ENCODE measurements at regions not wholly inside any gene's neighbourhood (a gene's known extent, or its start where the extent isn't known, plus 50 kb on each side); places are given as distances from the start of the nearest gene placed in this dataset.

DNA sequence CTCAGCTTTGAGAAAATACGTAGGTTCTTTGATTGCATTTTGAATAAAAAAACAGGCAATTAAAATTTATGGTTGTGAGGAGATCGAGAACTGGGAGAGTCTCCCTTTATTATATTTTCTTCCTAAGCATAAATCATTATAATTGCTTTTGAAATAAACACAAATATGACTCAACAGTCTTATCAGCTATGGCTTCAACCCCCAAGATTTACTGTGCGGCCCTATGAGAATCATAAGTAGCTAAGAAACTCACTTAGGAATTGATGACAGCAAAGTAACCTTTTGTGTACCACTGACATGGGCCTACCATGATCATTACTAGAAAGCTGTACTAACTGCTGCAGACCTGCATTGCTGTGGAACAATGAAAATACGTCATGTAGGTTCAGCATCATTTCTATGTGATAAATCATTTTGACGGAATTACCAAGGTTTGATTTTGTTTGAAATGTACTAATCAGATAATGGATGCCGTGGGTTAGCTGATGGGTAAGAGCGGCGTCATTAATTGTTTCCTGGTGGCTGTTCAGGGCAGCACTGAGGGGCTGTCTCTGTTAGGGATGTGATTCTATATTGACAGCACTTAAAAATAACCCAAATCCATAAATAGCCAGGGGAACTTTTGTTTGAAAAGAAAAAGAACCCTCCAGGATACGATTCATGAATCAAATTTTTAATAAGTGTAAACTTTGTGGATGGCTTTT is 51.5 kb upstream of the GPRIN3 start:
- ATAC-seq (no peak), DNase-seq (ENCODE audit: extremely low read depth in 1 of 4, low spot score in 3 of 4) (no peak), FAIRE-seq (no peak)
- Histone ChIP-seq H3K9me3 (replicated peaks; ENCODE audit: control insufficient read depth, insufficient read depth, low read depth, low read length) (no peaks in the 10 kb centered on the region), H3K36me3 (ENCODE audit: control insufficient read depth, insufficient read depth, low read length) (no peaks in the 10 kb centered on the region), H3K4me3 (no peak overlapping the region), H3K79me2 (ENCODE audit: control insufficient read depth, insufficient read depth, low read length) (no peaks in the 10 kb centered on the region), H3K27me3 (ENCODE audit: control insufficient read depth in 2 of 2, insufficient read depth in 2 of 2, low read length in 2 of 2) (no peaks in the 10 kb centered on the region), H3K9ac (ENCODE audit: insufficient read depth in 1 of 2, low read depth in 2 of 2, low read length in 2 of 2) (no peak overlapping the region), H4K20me1 (replicated peaks; ENCODE audit: control insufficient read depth, insufficient read depth, low read length) (no peaks in the 10 kb centered on the region), H3K4me2 (ENCODE audit: insufficient read depth, low read length) (no peak overlapping the region), H3K27ac (ENCODE audit: extremely low read depth, low read depth, low read length) (no peak overlapping the region), H2AFZ (ENCODE audit: low read depth, low read length) (no peak overlapping the region), H3K9me1 (ENCODE audit: control insufficient read depth, insufficient read depth, low read length) (no peaks in the 10 kb centered on the region), H3K4me1 (replicated peaks in 1 of 2; ENCODE audit: control insufficient read depth in 2 of 2, insufficient read depth in 2 of 2, low read length in 2 of 2) (no peaks in the 10 kb centered on the region)
- ChIA-PET POLR2A (interaction anchor here (1.1 kb wide), 1 partner anchor 8 kb away, joined by 3 read pairs; no protein-coding TSS in a partner anchor), CTCF (ENCODE audit: low intra/inter-chr PET ratio) (no interaction called here)
- no TSS peak for BruUV-seq (replicated peaks)
- in situ Hi-C loops (cut with MboI), result no loop called here
- intact Hi-C loops (cut with micrococcal nuclease), result no loop called here
- TF ChIP-seq, protein P1, sequence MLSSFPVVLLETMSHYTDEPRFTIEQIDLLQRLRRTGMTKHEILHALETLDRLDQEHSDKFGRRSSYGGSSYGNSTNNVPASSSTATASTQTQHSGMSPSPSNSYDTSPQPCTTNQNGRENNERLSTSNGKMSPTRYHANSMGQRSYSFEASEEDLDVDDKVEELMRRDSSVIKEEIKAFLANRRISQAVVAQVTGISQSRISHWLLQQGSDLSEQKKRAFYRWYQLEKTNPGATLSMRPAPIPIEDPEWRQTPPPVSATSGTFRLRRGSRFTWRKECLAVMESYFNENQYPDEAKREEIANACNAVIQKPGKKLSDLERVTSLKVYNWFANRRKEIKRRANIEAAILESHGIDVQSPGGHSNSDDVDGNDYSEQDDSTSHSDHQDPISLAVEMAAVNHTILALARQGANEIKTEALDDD (IDR thresholded peaks at IDR 0.05), result no peak
- TF ChIP-seq SMARCA4 (IDR thresholded peaks at IDR 0.05) (no peak), ZNF589 (CRISPR knock-in tag; IDR thresholded peaks at IDR 0.05; ENCODE audit: low read depth) (no peak), ELF2 (CRISPR knock-in tag; IDR thresholded peaks at IDR 0.05) (no peak), ZNF830 (CRISPR knock-in tag; IDR thresholded peaks at IDR 0.05) (no peak)
- WGBS (ENCODE audit: insufficient coverage, low coverage, missing lambda C conversion rate), result 2% methylated on average over 9 of the region's 9 CpGs

DNA sequence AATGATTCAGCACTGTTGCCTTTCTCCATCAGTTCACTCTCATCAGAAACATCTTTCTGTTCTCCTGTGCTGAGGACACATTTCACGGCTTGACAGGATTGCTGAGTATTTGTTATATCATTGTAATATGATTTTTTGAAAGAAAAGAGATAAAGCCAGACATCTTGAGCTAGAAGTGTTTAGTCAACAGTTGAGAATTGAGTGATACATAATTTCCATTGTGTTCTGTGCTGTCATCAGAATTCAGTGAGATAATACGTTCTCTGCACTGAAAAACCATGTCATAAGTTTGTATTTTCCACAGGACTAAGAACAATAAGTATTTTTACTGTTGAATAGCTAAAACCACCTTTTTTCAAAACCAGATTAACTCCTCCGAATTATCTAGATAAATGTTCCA is 50.2 kb upstream of the GPRIN3 start:
- Histone ChIP-seq H3K9me3 (replicated peaks; ENCODE audit: control insufficient read depth, insufficient read depth, low read depth, low read length) (no peaks in the 10 kb centered on the region), H3K27me3 (ENCODE audit: control insufficient read depth in 2 of 2, insufficient read depth in 2 of 2, low read length in 2 of 2) (no peaks in the 10 kb centered on the region), H2AFZ (ENCODE audit: low read depth, low read length) (no peak overlapping the region), H3K9ac (ENCODE audit: insufficient read depth in 1 of 2, low read depth in 2 of 2, low read length in 2 of 2) (no peak overlapping the region), H3K36me3 (ENCODE audit: control insufficient read depth, insufficient read depth, low read length) (no peaks in the 10 kb centered on the region), H3K4me3 (no peak overlapping the region), H3K9me1 (ENCODE audit: control insufficient read depth, insufficient read depth, low read length) (no peaks in the 10 kb centered on the region), H3K4me2 (ENCODE audit: insufficient read depth, low read length) (no peak overlapping the region), H3K27ac (ENCODE audit: extremely low read depth, low read depth, low read length) (no peak overlapping the region), H3K4me1 (replicated peaks in 1 of 2; ENCODE audit: control insufficient read depth in 2 of 2, insufficient read depth in 2 of 2, low read length in 2 of 2) (no peaks in the 10 kb centered on the region), H3K79me2 (ENCODE audit: control insufficient read depth, insufficient read depth, low read length) (no peaks in the 10 kb centered on the region), H4K20me1 (replicated peaks; ENCODE audit: control insufficient read depth, insufficient read depth, low read length) (no peaks in the 10 kb centered on the region)
- ATAC-seq (no peak), DNase-seq (ENCODE audit: extremely low read depth in 1 of 4, low spot score in 3 of 4) (no peak), FAIRE-seq (no peak)
- no TSS peak for BruUV-seq (replicated peaks)
- in situ Hi-C loops (cut with MboI) (no loop called here), intact Hi-C loops (cut with micrococcal nuclease) (no loop called here)
- WGBS (ENCODE audit: insufficient coverage, low coverage, missing lambda C conversion rate), result 2% methylated on average over 3 of the region's 3 CpGs
- CTCF ChIA-PET (ENCODE audit: low intra/inter-chr PET ratio), result no interaction called here
- POLR2A ChIA-PET, result interaction anchor here (1.1 kb wide), 1 partner anchor 9 kb away, joined by 3 read pairs; no protein-coding TSS in a partner anchor
- no peak for TF ChIP-seq BCOR (IDR thresholded peaks at IDR 0.05)
- no peak for TF ChIP-seq DPF2 (IDR thresholded peaks at IDR 0.05)
- no peak for TF ChIP-seq NONO (IDR thresholded peaks at IDR 0.05; ENCODE audit: low read depth in 2 of 2, low read length in 1 of 2)
- no peak for TF ChIP-seq ZNF224 (CRISPR knock-in tag; IDR thresholded peaks at IDR 0.05)
- TF ChIP-seq, protein P2, sequence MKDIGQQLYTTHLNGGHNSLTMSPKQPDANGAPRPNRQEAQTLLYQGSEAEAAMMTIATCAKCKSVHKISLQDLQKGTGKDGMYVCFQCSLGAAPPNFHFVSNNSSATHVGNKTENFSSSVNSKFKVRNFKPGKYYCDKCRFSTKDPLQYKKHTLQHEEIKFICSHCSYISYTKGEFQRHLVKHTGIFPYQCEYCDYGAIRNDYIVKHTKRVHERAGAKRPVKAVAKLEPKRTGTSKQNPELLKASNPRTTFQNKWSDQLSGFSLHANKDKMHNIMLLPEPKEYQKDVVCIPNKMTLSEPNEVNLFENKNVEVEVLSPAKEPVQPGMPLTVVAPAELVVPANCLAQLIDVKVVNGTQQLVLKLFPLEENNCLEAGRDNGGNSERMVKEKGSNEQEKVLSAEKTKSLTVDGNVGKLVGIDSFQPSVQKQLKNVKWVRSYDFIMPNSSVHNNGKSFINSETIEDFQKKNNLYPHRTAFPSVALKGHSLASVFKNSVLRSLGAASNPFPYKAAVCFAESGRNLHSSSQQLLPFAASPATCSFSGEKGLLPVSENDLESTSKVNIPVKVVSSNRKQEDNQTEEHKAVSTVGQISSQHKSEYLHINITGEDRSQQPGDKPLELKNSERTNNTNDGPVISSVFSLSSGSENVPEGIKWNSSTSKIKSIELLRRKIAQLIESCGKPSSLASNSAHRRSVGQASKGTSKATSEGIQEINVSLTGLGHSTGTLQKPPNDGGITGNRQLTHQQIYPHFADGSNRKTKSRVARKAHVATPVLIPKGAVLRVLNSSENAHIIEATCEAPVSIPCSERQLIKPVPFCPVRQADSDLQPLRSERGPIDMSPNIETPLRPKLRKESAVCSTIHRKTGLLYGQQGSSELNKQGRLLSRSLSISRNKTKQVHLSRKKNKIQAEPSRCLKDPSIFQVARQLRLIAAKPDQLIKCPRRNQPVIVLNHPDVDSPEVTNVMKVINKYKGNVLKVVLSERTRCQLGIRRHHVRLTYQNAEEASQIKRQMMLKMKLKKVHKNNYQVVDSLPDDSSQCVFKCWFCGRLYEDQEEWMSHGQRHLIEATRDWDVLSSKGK (CRISPR knock-in tag; IDR thresholded peaks at IDR 0.05), result no peak
- TF ChIP-seq ZNF445 (CRISPR knock-in tag; IDR thresholded peaks at IDR 0.05; ENCODE audit: low read depth), result no peak
- no peak for TF ChIP-seq MYNN (IDR thresholded peaks at IDR 0.05)
- TF ChIP-seq MYNN (CRISPR knock-in tag; IDR thresholded peaks at IDR 0.05), result no peak
- no peak for TF ChIP-seq ZNF586 (CRISPR knock-in tag; conservative IDR thresholded peaks at IDR 0.05)
